ENCODE measurements at regions not wholly inside any gene's neighbourhood (a gene's known extent, or its start where the extent isn't known, plus 50 kb on each side); places are given as distances from the start of the nearest gene placed in this dataset.
"Not testable (repeated sequence)": the region's sequence is repeated elsewhere in the genome, so short reads cannot be mapped to it uniquely, and the experiment has no call there.

DNA sequence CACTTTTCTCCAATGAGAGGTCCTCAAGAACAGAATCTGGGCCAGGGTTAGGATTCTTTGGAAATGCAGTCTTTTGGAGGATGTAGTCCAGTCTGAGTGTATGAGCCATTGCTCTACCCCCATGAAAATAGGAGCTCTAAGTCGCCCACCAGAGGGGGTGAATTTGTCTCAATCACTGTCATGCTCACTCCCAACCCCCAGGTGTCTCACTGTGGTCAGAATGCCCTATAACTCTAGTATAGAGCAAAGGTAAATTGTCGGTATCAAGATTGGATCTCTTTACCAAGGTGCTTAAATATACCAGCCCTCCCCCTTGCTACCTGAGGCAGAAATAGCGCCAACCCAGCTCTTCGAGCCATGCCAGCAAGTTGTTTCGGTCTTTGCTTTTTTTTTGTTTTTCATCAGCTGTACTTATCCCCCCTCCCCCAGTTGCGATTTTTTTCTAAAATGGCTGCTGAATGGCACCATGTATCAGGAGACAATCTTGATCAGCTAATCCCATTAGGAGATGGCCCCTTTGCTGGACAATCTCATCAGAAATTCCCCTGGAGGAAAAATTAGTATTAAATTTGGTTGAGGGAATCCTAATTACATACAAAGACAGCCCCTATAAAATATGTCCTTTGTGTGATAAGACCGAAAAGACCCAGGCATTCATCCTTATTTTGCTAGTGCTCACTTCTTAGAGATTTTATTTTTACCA is 130.7 kb downstream of the EBLN2 start:
- Histone ChIP-seq H3K36me3 (no peaks in the 10 kb centered on the region), H3K27ac (no peak overlapping the region), H3K27me3 (replicated peaks in 1 of 7) (no peaks in the 10 kb centered on the region), H3K4me1 (no peaks in the 10 kb centered on the region), H3K9me3 (peaks cover 0 to 19% (median 8%) of the 10 kb centered on the region in 8 donors), H3K4me3 (no peak overlapping the region)
- TF ChIP-seq POLR2A (IDR thresholded peaks at IDR 0.05) (no peak), POLR2AphosphoS5 (IDR thresholded peaks at IDR 0.05) (no peak)
- TF ChIP-seq, protein P1, sequence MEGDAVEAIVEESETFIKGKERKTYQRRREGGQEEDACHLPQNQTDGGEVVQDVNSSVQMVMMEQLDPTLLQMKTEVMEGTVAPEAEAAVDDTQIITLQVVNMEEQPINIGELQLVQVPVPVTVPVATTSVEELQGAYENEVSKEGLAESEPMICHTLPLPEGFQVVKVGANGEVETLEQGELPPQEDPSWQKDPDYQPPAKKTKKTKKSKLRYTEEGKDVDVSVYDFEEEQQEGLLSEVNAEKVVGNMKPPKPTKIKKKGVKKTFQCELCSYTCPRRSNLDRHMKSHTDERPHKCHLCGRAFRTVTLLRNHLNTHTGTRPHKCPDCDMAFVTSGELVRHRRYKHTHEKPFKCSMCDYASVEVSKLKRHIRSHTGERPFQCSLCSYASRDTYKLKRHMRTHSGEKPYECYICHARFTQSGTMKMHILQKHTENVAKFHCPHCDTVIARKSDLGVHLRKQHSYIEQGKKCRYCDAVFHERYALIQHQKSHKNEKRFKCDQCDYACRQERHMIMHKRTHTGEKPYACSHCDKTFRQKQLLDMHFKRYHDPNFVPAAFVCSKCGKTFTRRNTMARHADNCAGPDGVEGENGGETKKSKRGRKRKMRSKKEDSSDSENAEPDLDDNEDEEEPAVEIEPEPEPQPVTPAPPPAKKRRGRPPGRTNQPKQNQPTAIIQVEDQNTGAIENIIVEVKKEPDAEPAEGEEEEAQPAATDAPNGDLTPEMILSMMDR (IDR thresholded peaks at IDR 0.05 in 8 of 11, conservative IDR thresholded peaks at IDR 0.05 in 3 of 11), result no peak
- 82 to 85% (median 84%) methylated on average over 7 of the region's 7 CpGs for WGBS, 5 donors
- intact Hi-C loops (cut with DNase I; ENCODE audit: low total_unique reads), result no loop called here
- DNase-seq, result no peak

DNA sequence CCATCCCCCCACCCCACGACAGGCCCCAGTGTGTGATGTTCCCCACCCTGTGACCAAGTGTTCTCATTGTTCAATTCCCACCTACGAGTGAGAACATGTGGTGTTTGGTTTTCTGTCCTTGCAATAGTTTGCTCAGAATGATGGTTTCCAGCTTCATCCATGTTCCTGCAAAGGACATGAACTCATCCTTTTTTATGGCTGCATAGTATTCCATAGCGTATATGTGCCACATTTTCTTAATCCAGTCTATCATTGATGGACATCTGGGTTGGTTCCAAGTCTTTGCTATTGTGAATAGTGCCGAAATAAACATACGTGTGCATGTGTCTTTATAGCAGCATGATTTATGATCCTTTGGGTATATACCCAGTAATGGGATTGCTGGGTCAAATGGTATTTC is 132.5 kb downstream of the EBLN2 start:
- H3K4me1 ChIP-seq; H3K4me3 ChIP-seq; H3K36me3 ChIP-seq; intact Hi-C loops (cut with DNase I; ENCODE audit: low total_unique reads); DNase-seq; H3K27ac ChIP-seq; H3K27me3 ChIP-seq (replicated peaks in 1 of 7): not testable (repeated sequence)
- H3K9me3 ChIP-seq, result peaks cover 0 to 19% (median 8%) of the 10 kb centered on the region in 8 donors
- 84 to 95% (median 88%) methylated on average over 5 of the region's 5 CpGs for WGBS, 5 donors

DNA sequence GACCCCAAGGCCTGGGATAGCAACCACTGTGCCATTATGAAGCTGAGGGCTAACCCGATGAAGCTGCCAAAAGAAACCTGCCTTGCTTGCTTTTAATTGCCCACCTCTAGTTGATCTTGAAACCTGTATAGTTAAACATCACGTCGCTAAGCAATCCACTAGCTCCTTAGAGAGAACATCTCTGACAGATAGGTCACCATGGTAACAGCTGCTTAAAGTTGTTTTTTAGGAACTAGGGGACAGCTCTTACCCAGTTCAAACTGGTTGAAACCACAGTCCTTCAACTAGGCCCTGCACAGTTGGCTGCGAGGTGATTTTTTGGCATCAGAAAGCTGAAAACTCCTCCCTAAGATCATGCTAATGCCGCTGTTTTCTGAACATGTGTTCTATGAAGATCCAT is 135.7 kb downstream of the EBLN2 start:
- intact Hi-C loops (cut with DNase I; ENCODE audit: low total_unique reads), result no loop called here
- Histone ChIP-seq H3K27me3 (replicated peaks in 1 of 7) (peaks cover 0 to 7% (median 0%) of the 10 kb centered on the region in 7 donors), H3K9me3 (peaks cover 0 to 19% (median 8%) of the 10 kb centered on the region in 8 donors), H3K27ac (no peak overlapping the region), H3K36me3 (no peaks in the 10 kb centered on the region), H3K4me3 (no peak overlapping the region), H3K4me1 (no peaks in the 10 kb centered on the region)
- no peak for TF ChIP-seq POLR2AphosphoS5 (IDR thresholded peaks at IDR 0.05)
- TF ChIP-seq, protein P1 (IDR thresholded peaks at IDR 0.05 in 8 of 11, conservative IDR thresholded peaks at IDR 0.05 in 3 of 11), result no peak
- no peak for TF ChIP-seq POLR2A (IDR thresholded peaks at IDR 0.05)
- DNase-seq, result no peak
- 86 to 96% (median 92%) methylated on average over 5 of the region's 5 CpGs for WGBS, 5 donors

DNA sequence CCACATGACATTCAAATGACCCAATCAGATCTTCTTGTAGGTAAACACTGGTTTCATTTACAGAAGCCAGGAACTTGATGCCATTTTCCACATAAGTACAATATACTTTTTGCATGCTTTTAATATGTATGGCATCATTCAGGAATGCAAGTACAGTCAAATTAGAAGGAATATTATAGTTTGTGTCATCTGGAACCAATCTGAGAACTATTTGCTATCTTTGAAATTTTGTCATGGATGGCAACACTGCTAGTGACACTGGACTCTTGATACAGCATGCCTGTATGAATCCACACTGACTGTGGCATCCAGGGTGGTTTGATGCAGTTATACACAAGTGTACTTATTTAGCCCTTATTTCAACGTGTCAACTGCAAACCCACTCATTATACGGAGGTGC is 141.6 kb downstream of the EBLN2 start:
- Histone ChIP-seq H3K4me1 (no peaks in the 10 kb centered on the region), H3K36me3 (no peaks in the 10 kb centered on the region), H3K27ac (no peak overlapping the region), H3K4me3 (no peak overlapping the region), H3K9me3 (no peaks in the 10 kb centered on the region), H3K27me3 (replicated peaks in 1 of 7) (peaks cover 0 to 7% (median 0%) of the 10 kb centered on the region in 7 donors)
- 65 to 81% (median 71%) methylated on average over 2 of the region's 2 CpGs for WGBS, 5 donors
- intact Hi-C loops (cut with DNase I; ENCODE audit: low total_unique reads), result no loop called here
- TF ChIP-seq POLR2AphosphoS5 (IDR thresholded peaks at IDR 0.05), result no peak
- no peak for TF ChIP-seq POLR2A (IDR thresholded peaks at IDR 0.05)
- TF ChIP-seq, protein P1 (IDR thresholded peaks at IDR 0.05 in 8 of 11, conservative IDR thresholded peaks at IDR 0.05 in 3 of 11), result no peak
- DNase-seq, result no peak
